ENCODE measurements at regions not wholly inside any gene's neighbourhood (a gene's known extent, or its start where the extent isn't known, plus 50 kb on each side); places are given as distances from the start of the nearest gene placed in this dataset.

DNA sequence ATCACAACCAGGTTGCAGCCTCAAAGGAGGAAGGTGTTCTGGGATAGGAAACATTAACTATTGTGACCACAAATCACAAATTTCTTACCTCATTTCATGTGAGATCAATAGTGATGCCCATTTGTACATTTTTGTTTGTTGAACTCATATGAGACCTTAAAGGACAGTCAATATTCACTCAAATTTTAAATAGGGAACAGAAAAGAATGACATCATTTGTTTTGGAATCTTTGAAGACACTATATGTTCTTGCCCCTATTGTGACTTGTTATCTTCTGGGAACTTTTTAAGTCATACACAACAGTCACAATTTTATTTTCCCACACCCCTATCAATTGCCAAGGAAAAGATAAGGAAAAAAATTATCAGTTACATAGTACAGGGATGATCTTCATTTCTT lies 346.5 kb downstream of the ARAP2 start:
- no peak for TF ChIP-seq POLR2A (IDR thresholded peaks at IDR 0.05)
- no peak for TF ChIP-seq CTCF (IDR thresholded peaks at IDR 0.05)
- TF ChIP-seq POLR2AphosphoS5 (IDR thresholded peaks at IDR 0.05), result no peak
